ENCODE measurements at regions not wholly inside any gene's neighbourhood (a gene's known extent, or its start where the extent isn't known, plus 50 kb on each side); places are given as distances from the start of the nearest gene placed in this dataset.

GRCh38 chr2:7745369-7745768, 828.2 kb downstream of the RNF144A start:
- TF ChIP-seq SIN3B (IDR thresholded peaks at IDR 0.05; ENCODE audit: low read depth), result no peak
- TF ChIP-seq, protein P1, sequence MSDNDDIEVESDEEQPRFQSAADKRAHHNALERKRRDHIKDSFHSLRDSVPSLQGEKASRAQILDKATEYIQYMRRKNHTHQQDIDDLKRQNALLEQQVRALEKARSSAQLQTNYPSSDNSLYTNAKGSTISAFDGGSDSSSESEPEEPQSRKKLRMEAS (CRISPR knock-in tag; IDR thresholded peaks at IDR 0.05), result no peak
- TF ChIP-seq ZNF175 (CRISPR knock-in tag; IDR thresholded peaks at IDR 0.05; ENCODE audit: low read depth), result no peak

All from K562 (cell line).